ENCODE measurements at regions not wholly inside any gene's neighbourhood (a gene's known extent, or its start where the extent isn't known, plus 50 kb on each side); places are given as distances from the start of the nearest gene placed in this dataset.

GRCh38 chr6:137724018-137724403 lies 143.0 kb upstream of the TNFAIP3 start:
- TF ChIP-seq CTCF (IDR thresholded peaks at IDR 0.05; ENCODE audit: extremely low read depth, missing control alignments) = no peak
- no peak for DNase-seq (ENCODE audit: low spot score)

GRCh38 chr6:137724495-137725211 lies 142.4 kb upstream of the TNFAIP3 start:
- TF ChIP-seq CTCF (IDR thresholded peaks at IDR 0.05; ENCODE audit: extremely low read depth, missing control alignments) = no peak
- DNase-seq (ENCODE audit: low spot score) = no peak

GRCh38 chr6:137725949-137726348 lies 141.1 kb upstream of the TNFAIP3 start:
- no peak for TF ChIP-seq CTCF (IDR thresholded peaks at IDR 0.05; ENCODE audit: extremely low read depth, missing control alignments)
- DNase-seq (ENCODE audit: low spot score) = no peak

- TF ChIP-seq CTCF (IDR thresholded peaks at IDR 0.05; ENCODE audit: extremely low read depth, missing control alignments) = no peak
- DNase-seq (ENCODE audit: low spot score) = no peak
Observed at GRCh38 chr6:137726582-137726981, 140.5 kb upstream of the TNFAIP3 start.

- no peak for DNase-seq (ENCODE audit: low spot score)
- no peak for TF ChIP-seq CTCF (IDR thresholded peaks at IDR 0.05; ENCODE audit: extremely low read depth, missing control alignments)
Observed at GRCh38 chr6:137727216-137727765, 139.8 kb upstream of the TNFAIP3 start.

GRCh38 chr6:137728386-137729349 lies 138.4 kb upstream of the TNFAIP3 start:
- DNase-seq (ENCODE audit: low spot score) = no peak
- TF ChIP-seq CTCF (IDR thresholded peaks at IDR 0.05; ENCODE audit: extremely low read depth, missing control alignments) = no peak
